Epithelial cell of proximal tubule (primary cell): ENCODE measurements at regions not wholly inside any gene's neighbourhood (a gene's known extent, or its start where the extent isn't known, plus 50 kb on each side); places are given as distances from the start of the nearest gene placed in this dataset.
A peak's percentile ranks its signal among the peaks of the same experiment; 100 is the strongest.

Experiments used
- DNase-seq: peaks from one replicate; pipeline ENCODE4 v3.0.0-alpha.2; 2011; ENCODE audit warnings: low read depth
- H3K4me3 ChIP-seq: 2 replicates; pipeline ENCODE4 v1.5.1; 2011; ENCODE audit warnings: low read depth, mild to moderate bottlenecking, low read length
- TF ChIP-seq, protein P1 (sequence below): conservative IDR thresholded peaks from 2 replicates; pipeline ENCODE4 v1.5.1; 2012; ENCODE audit warnings: low read depth, mild to moderate bottlenecking, low read length

DNA sequence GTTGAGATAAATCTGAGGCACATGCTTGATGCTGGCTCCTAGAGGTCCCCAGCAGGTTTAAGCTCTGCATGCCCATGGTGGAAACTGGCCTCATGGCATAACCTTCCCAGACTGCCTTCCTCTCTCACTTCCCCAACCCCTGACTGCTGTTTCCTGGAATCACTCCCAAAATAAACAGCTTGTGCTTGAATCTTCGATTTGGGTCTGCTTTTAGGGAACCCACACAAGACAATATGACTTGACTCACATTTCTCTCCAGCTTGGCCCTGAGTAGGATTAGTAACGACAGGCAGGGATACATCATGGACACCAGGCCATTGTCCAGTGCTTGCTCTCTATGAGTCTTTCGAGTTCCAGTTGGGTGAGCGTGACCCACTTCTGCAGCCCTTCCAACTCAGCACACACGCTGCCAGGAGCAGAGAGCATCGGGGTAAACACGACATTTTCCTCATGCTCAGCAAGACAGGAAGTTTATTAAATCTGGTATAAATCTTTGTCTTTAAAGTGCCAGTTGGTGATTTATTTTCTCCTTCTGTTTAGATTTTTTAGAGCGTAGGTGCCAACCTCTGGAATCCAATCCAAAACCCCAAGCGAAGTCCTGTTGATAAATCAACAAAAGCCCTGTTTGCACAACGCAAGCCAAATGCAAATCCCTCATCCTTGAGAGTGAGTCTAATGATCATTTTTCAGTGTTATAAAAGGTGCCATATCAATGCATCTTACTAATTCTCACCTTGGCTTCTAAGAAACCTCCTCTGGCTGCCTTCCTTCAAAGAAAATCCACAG lies 135.0 kb downstream of the FOXA2 start:
- DNase-seq: peak; percentile 54
- no peak overlapping the region for H3K4me3 ChIP-seq
- TF ChIP-seq, protein P1, sequence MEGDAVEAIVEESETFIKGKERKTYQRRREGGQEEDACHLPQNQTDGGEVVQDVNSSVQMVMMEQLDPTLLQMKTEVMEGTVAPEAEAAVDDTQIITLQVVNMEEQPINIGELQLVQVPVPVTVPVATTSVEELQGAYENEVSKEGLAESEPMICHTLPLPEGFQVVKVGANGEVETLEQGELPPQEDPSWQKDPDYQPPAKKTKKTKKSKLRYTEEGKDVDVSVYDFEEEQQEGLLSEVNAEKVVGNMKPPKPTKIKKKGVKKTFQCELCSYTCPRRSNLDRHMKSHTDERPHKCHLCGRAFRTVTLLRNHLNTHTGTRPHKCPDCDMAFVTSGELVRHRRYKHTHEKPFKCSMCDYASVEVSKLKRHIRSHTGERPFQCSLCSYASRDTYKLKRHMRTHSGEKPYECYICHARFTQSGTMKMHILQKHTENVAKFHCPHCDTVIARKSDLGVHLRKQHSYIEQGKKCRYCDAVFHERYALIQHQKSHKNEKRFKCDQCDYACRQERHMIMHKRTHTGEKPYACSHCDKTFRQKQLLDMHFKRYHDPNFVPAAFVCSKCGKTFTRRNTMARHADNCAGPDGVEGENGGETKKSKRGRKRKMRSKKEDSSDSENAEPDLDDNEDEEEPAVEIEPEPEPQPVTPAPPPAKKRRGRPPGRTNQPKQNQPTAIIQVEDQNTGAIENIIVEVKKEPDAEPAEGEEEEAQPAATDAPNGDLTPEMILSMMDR: no peak

DNA sequence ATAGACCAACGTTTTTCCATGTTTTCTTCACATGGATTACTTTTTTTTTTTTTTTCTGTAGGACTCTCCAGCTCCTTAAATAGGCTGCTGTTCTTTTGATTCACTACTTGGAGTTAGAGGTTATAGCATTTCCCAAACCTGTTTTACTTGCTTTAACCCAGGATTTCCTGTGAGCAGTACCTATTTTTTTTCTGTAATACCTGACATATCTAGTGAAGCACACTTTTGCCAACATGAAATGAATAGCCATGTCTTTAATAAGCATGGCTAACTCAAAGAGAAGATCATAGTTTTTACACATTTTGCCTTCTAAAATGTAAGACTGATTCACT lies 137.0 kb downstream of the FOXA2 start:
- H3K4me3 ChIP-seq: no peak overlapping the region
- TF ChIP-seq, protein P1: no peak
- no peak for DNase-seq

DNA sequence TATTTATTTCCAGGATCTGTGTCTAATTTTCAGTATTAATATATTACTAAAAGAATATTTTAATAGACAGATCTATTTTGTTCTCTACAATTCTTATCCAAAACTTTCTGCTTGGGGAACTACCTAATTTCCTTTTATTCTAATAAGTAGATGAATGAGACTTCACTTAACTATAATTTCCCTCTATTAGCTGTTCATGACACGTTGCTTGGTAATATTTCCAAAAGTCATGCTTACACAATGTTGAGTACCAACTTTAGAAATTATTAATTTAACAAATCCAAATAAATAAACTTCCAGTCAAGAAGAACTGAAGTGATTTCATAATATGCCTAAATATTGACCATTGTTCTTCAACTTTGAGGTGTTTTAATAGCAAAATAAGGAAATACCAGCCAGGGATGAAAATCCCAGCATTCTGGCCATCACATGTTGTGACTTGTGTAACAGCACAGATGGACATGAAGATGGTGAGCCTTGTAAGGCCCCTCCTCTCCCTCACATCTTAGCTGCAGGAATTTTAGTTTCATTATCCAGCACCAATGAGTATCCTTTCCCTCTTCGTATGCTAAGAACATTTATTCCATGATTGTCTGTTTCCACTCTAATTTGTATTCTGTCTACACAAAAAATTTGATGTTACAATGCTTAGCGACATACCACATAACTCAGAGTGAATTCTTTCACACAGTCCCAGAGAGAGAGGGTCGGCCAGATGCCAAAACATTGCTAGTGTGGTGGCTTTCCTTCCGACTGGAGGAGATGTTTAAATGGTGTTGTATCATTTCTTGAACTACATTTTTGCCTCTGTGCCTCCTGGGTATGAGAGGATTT lies 137.5 kb downstream of the FOXA2 start:
- TF ChIP-seq, protein P1: no peak
- no peak for DNase-seq
- H3K4me3 ChIP-seq: no peak overlapping the region

DNA sequence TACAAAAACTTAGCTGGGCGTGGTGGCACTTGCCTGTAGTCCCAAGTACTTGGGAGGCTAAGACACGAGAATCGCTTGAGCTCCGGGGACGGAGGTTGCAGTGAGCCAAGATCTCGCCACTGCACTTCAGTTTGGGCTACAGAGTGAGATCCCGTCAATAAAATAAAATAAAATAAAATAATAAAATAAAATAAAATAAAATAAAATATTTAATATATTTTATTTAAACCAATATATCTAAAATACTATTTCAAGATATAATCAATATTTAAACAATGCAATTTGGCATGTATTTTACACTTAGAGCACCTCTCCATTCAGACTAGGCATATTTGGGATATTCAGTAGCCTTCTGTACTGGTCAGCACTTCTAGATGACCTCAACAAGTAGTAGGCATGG lies 142.1 kb downstream of the FOXA2 start:
- no peak for DNase-seq
- TF ChIP-seq, protein P1: no peak
- no peak overlapping the region for H3K4me3 ChIP-seq

DNA sequence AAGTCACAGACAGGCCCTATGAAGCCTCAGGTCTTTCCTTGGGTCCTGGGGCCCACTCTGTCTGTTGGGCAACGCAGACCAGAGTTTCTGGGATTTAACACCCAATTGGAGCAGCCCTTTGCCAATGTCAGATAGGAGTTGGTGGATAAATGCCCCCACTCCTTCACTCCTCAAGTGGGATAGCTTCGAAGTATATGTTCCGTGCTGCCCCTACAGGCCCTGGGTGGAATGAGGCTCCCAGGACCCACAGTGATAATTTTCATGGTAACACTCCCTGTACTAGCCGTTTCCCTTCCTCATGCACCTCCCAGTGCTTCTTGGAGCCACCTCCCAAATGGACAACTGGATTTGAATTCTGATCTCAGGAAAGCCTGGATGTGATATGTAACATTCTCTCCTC lies 145.4 kb downstream of the FOXA2 start:
- no peak for DNase-seq
- TF ChIP-seq, protein P1: peak; percentile 37
- H3K4me3 ChIP-seq: no peak overlapping the region

DNA sequence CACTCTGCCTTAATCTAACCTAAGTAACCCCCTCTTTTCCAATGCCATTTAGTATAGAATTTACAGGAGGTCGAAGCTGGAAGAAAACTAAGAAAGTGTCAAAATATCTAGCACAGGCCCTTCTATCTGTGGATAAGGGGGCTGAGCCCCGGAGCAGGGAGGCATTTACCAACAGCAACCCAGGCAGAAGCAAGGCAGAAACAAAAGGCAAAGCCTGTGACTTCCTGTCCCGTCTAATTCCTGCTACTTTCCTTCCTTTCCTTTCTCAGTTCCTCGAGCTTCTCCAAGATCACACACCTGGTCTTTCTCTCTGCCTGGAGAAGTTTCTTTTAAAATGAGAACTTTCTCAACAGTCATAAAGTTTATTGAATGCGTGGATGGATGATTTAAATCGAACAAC lies 146.0 kb downstream of the FOXA2 start:
- H3K4me3 ChIP-seq: no peak overlapping the region
- TF ChIP-seq, protein P1: no peak
- DNase-seq: no peak
